ENCODE measurements at regions not wholly inside any gene's neighbourhood (a gene's known extent, or its start where the extent isn't known, plus 50 kb on each side); places are given as distances from the start of the nearest gene placed in this dataset.

- peak overlapping the region; percentile 56 for H3K4me3 ChIP-seq (ENCODE audit: low read length)
- peaks cover 18% of the 10 kb centered on the region; the same call in 1 of the 2 replicates for H3K4me1 ChIP-seq (ENCODE audit: insufficient read depth, low read length)
- 8% methylated on average over 38 of the region's 38 CpGs for WGBS
- no peak overlapping the region; the same call in 1 of the 2 replicates for H3K9ac ChIP-seq (ENCODE audit: low read depth, low read length)
- no peaks in the 10 kb centered on the region for H3K36me3 ChIP-seq (ENCODE audit: insufficient read depth, low read length)
- peak overlapping the region; percentile 33; the same call in 1 of the 2 replicates for H3K27ac ChIP-seq (ENCODE audit: low read depth, low read length)
- peaks cover 49% of the 10 kb centered on the region for H3K27me3 ChIP-seq (ENCODE audit: insufficient read depth, low read length)
- no peaks in the 10 kb centered on the region for H3K9me3 ChIP-seq (ENCODE audit: insufficient read depth, low read depth, low read length)
These were observed 57.4 kb downstream of the IGLL1 start for GRCh38 chr22:23522623-23523251.

GRCh38 chr22:23521441-23522113 lies 58.5 kb downstream of the IGLL1 start:
- under 1% methylated on average over 65 of the region's 65 CpGs for WGBS
- peaks cover 46% of the 10 kb centered on the region for H3K27me3 ChIP-seq (ENCODE audit: insufficient read depth, low read length)
- H3K4me1 ChIP-seq (ENCODE audit: insufficient read depth, low read length) = peaks cover 18% of the 10 kb centered on the region; the same call in 1 of the 2 replicates
- H3K9me3 ChIP-seq (ENCODE audit: insufficient read depth, low read depth, low read length) = no peaks in the 10 kb centered on the region
- H3K36me3 ChIP-seq (ENCODE audit: insufficient read depth, low read length) = no peaks in the 10 kb centered on the region
- peak overlapping the region; percentile 56 for H3K4me3 ChIP-seq (ENCODE audit: low read length)
- peak overlapping the region; percentile 83 for H3K9ac ChIP-seq (ENCODE audit: low read depth, low read length)
- H3K27ac ChIP-seq (ENCODE audit: low read depth, low read length) = peak overlapping the region; percentile 93

- Histone ChIP-seq H3K4me1 (ENCODE audit: insufficient read depth, low read length) (peaks cover 18% of the 10 kb centered on the region; the same call in 1 of the 2 replicates), H3K4me3 (ENCODE audit: low read length) (peak overlapping the region; percentile 56), H3K9ac (ENCODE audit: low read depth, low read length) (peak overlapping the region; percentile 83), H3K27ac (ENCODE audit: low read depth, low read length) (peak overlapping the region; percentile 93), H3K9me3 (ENCODE audit: insufficient read depth, low read depth, low read length) (no peaks in the 10 kb centered on the region), H3K36me3 (ENCODE audit: insufficient read depth, low read length) (no peaks in the 10 kb centered on the region), H3K27me3 (ENCODE audit: insufficient read depth, low read length) (peaks cover 42% of the 10 kb centered on the region)
- WGBS = 64% methylated on average over 28 of the region's 28 CpGs
These were observed 59.1 kb downstream of the IGLL1 start for GRCh38 chr22:23520863-23521440.

- WGBS = 85% methylated on average over 11 of the region's 11 CpGs
- Histone ChIP-seq H3K4me1 (ENCODE audit: insufficient read depth, low read length) (peaks cover 18% of the 10 kb centered on the region; the same call in 1 of the 2 replicates), H3K4me3 (ENCODE audit: low read length) (no peak overlapping the region), H3K27me3 (ENCODE audit: insufficient read depth, low read length) (peaks cover 34% of the 10 kb centered on the region), H3K9ac (ENCODE audit: low read depth, low read length) (no peak overlapping the region), H3K27ac (ENCODE audit: low read depth, low read length) (no peak overlapping the region), H3K9me3 (ENCODE audit: insufficient read depth, low read depth, low read length) (no peaks in the 10 kb centered on the region), H3K36me3 (ENCODE audit: insufficient read depth, low read length) (no peaks in the 10 kb centered on the region)
These were observed 60.5 kb downstream of the IGLL1 start for GRCh38 chr22:23519442-23520157.

- Histone ChIP-seq H3K27me3 (ENCODE audit: insufficient read depth, low read length) (peaks cover 24% of the 10 kb centered on the region), H3K4me3 (ENCODE audit: low read length) (no peak overlapping the region), H3K36me3 (ENCODE audit: insufficient read depth, low read length) (no peaks in the 10 kb centered on the region), H3K27ac (ENCODE audit: low read depth, low read length) (no peak overlapping the region), H3K9ac (ENCODE audit: low read depth, low read length) (no peak overlapping the region), H3K4me1 (ENCODE audit: insufficient read depth, low read length) (peaks cover 18% of the 10 kb centered on the region; the same call in 1 of the 2 replicates), H3K9me3 (ENCODE audit: insufficient read depth, low read depth, low read length) (no peaks in the 10 kb centered on the region)
- 87% methylated on average over 24 of the region's 24 CpGs for WGBS
These were observed 61.5 kb downstream of the IGLL1 start for GRCh38 chr22:23518376-23519187.

GRCh38 chr22:23517804-23518375 lies 62.2 kb downstream of the IGLL1 start:
- Histone ChIP-seq H3K9me3 (ENCODE audit: insufficient read depth, low read depth, low read length) (no peaks in the 10 kb centered on the region), H3K9ac (ENCODE audit: low read depth, low read length) (no peak overlapping the region), H3K4me3 (ENCODE audit: low read length) (no peak overlapping the region), H3K27ac (ENCODE audit: low read depth, low read length) (no peak overlapping the region), H3K4me1 (ENCODE audit: insufficient read depth, low read length) (peaks cover 14% of the 10 kb centered on the region; the same call in 1 of the 2 replicates), H3K27me3 (ENCODE audit: insufficient read depth, low read length) (peaks cover 17% of the 10 kb centered on the region), H3K36me3 (ENCODE audit: insufficient read depth, low read length) (no peaks in the 10 kb centered on the region)
- 91% methylated on average over 4 of the region's 4 CpGs for WGBS

- Histone ChIP-seq H3K4me1 (ENCODE audit: insufficient read depth, low read length) (peaks cover 9% of the 10 kb centered on the region; the same call in 1 of the 2 replicates), H3K9ac (ENCODE audit: low read depth, low read length) (no peak overlapping the region), H3K27me3 (ENCODE audit: insufficient read depth, low read length) (peaks cover 10% of the 10 kb centered on the region; the same call in 1 of the 2 replicates), H3K27ac (ENCODE audit: low read depth, low read length) (no peak overlapping the region), H3K9me3 (ENCODE audit: insufficient read depth, low read depth, low read length) (no peaks in the 10 kb centered on the region), H3K36me3 (ENCODE audit: insufficient read depth, low read length) (no peaks in the 10 kb centered on the region), H3K4me3 (ENCODE audit: low read length) (no peak overlapping the region)
- WGBS = 88% methylated on average over 8 of the region's 9 CpGs
These were observed 63.8 kb downstream of the IGLL1 start for GRCh38 chr22:23516304-23516703.

GRCh38 chr22:23514322-23515038 lies 65.6 kb downstream of the IGLL1 start:
- Histone ChIP-seq H3K4me3 (ENCODE audit: low read length) (no peak overlapping the region), H3K27ac (ENCODE audit: low read depth, low read length) (no peak overlapping the region), H3K9ac (ENCODE audit: low read depth, low read length) (no peak overlapping the region), H3K9me3 (ENCODE audit: insufficient read depth, low read depth, low read length) (no peaks in the 10 kb centered on the region), H3K4me1 (ENCODE audit: insufficient read depth, low read length) (no peaks in the 10 kb centered on the region; the same call in 1 of the 2 replicates), H3K27me3 (ENCODE audit: insufficient read depth, low read length) (peaks cover 8% of the 10 kb centered on the region; the same call in 1 of the 2 replicates), H3K36me3 (ENCODE audit: insufficient read depth, low read length) (no peaks in the 10 kb centered on the region)
- WGBS = 88% methylated on average over 13 of the region's 15 CpGs

- peaks cover 9% of the 10 kb centered on the region; the same call in 1 of the 2 replicates for H3K27me3 ChIP-seq (ENCODE audit: insufficient read depth, low read length)
- H3K4me1 ChIP-seq (ENCODE audit: insufficient read depth, low read length) = no peaks in the 10 kb centered on the region; the same call in 1 of the 2 replicates
- 93% methylated on average over 7 of the region's 7 CpGs for WGBS
- H3K36me3 ChIP-seq (ENCODE audit: insufficient read depth, low read length) = no peaks in the 10 kb centered on the region
- H3K27ac ChIP-seq (ENCODE audit: low read depth, low read length) = no peak overlapping the region
- H3K9me3 ChIP-seq (ENCODE audit: insufficient read depth, low read depth, low read length) = no peaks in the 10 kb centered on the region
- H3K9ac ChIP-seq (ENCODE audit: low read depth, low read length) = no peak overlapping the region
- no peak overlapping the region for H3K4me3 ChIP-seq (ENCODE audit: low read length)
These were observed 66.4 kb downstream of the IGLL1 start for GRCh38 chr22:23513705-23514104.
